ENCODE measurements at regions not wholly inside any gene's neighbourhood (a gene's known extent, or its start where the extent isn't known, plus 50 kb on each side); places are given as distances from the start of the nearest gene placed in this dataset.
A peak's percentile ranks its signal among the peaks of the same experiment; 100 is the strongest.

DNA sequence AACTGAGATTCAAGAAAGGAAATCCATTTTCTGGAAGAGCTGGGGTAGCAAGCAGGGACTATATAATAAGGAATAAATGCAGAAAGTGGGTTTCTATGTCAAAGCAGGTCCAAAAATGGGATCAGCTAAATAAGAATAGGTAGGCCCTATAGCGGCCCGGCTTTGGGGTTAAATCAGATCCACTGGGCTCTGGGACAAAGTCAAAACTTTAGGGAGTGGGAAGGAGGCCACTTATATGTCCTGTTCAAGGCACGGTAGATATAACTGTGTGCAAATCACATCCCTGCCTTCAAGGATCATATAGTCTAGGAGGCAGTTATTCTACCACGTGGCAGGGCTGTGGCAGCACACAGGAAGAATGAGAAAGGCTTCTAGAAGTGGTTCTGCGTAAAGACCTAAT, 191.4 kb upstream of the CDYL start:
- TF ChIP-seq, protein P1, sequence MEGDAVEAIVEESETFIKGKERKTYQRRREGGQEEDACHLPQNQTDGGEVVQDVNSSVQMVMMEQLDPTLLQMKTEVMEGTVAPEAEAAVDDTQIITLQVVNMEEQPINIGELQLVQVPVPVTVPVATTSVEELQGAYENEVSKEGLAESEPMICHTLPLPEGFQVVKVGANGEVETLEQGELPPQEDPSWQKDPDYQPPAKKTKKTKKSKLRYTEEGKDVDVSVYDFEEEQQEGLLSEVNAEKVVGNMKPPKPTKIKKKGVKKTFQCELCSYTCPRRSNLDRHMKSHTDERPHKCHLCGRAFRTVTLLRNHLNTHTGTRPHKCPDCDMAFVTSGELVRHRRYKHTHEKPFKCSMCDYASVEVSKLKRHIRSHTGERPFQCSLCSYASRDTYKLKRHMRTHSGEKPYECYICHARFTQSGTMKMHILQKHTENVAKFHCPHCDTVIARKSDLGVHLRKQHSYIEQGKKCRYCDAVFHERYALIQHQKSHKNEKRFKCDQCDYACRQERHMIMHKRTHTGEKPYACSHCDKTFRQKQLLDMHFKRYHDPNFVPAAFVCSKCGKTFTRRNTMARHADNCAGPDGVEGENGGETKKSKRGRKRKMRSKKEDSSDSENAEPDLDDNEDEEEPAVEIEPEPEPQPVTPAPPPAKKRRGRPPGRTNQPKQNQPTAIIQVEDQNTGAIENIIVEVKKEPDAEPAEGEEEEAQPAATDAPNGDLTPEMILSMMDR (IDR thresholded peaks at IDR 0.05; ENCODE audit: insufficient read depth, low read depth, low read length, missing control alignments), result no peak
- DNase-seq (ENCODE audit: low read depth), result no peak

DNA sequence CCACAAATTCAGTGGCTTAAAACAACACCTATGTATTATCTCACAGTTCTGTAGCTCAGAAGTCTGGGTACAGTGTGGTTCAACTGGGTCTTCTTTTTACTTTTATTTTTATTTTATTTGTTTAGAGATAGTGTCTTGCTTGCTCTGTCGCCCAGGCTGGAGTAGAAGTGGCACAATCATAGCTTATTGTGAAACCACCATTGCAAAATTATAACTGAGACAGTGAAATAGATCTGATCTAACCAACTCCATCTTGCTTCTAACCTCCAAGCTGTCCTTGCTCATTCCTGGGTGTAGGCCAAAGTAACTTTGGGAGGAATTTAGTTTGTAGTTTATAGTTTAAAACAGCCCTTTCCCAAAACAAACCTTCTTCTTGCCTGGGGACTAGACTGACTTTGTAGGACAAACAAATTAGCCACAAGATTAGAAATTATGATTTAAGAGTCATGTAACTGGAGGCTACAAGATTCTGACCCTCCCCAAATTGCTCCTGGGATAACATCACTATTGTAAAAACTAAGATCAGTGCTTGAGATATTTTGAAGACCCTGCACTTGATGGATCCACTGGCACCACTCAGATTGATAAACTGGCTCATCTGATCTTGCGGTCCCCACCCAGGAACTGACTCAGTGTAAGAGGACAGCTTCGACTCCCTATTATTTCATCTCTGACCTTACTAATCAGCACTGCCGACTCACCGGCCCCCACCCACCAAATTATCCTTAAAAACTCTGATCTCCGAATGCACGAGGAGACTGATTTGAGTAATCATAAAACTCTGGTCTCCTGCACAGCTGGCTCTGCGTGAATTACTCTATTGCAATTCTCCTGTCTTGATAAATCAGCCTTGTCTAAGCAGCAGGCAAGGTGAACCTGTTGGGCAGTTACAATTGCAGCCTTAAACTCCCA, 193.4 kb upstream of the CDYL start:
- no peak overlapping the region for H3K4me3 ChIP-seq (ENCODE audit: low read length)
- TF ChIP-seq, protein P1 (IDR thresholded peaks at IDR 0.05; ENCODE audit: insufficient read depth, low read depth, low read length, missing control alignments), result no peak
- peak; percentile 56 for DNase-seq (ENCODE audit: low read depth)

More for the DNA sequence above, 191.4 kb upstream of the CDYL start:
- no peak overlapping the region for H3K4me3 ChIP-seq (ENCODE audit: low read length)

DNA sequence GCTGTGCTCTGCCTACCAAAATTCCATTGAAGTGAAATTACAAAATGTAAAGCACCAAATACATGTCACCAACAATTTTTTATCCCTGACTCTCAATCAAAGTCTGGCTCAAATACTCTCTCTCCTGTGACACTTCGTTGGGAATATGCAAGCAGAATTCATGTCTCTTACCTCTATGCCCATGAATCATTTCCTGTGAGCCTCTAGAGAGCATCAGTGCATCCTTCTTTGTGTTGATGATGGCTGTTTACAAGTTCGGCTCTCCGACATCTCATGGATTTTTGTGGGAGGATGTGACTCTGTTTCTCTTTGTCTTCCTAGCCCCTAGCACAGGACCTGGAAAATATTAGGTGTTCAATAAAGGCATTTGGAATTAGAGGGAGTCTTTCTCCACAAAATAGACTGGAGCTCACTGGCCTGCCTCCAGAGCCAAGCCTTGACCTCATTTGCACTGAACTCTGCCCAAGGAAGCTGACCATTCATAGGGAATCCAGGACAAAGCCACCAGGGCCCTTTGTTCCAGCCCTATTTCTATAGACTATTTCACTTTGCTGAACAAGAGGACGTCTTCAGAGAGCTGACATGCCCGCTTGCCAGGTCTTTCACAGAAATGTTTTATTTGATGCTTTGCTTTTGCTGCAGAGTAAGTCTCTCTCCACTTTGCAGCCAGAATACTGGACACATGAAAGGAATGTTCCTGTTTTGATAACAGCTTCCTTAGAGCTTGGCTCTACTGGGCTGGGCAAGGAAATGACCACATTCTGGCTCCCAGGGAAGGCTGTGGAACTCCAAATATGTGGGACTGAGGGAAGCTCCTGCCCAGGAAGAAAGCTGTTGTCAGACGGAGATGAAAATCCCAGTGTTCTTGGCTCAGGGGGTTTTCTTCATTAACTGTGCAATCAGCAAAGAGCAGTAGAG, 194.5 kb upstream of the CDYL start:
- no peak overlapping the region for H3K4me3 ChIP-seq (ENCODE audit: low read length)
- TF ChIP-seq, protein P1 (IDR thresholded peaks at IDR 0.05; ENCODE audit: insufficient read depth, low read depth, low read length, missing control alignments), result no peak
- DNase-seq (ENCODE audit: low read depth), result peak; percentile 49

DNA sequence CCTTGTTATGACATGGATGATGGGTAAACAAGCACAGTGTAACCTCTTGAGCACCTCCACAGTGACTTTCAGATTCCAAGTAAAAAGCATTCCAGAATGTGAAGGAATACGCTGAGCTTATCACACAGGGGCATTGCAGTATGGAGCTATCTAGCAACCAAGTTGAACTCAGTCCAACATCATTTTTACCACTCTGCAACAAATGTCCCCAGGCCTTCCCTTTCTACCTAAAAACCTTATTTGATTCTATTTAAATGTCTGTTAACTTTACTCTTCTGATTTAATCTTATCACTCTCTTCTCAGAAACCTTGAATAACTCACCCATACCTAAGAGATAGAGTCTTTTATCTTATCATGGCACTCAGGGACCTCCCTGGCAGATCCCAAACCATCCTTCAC, 195.8 kb upstream of the CDYL start:
- DNase-seq (ENCODE audit: low read depth), result no peak
- no peak overlapping the region for H3K4me3 ChIP-seq (ENCODE audit: low read length)
- TF ChIP-seq, protein P1 (IDR thresholded peaks at IDR 0.05; ENCODE audit: insufficient read depth, low read depth, low read length, missing control alignments), result no peak

DNA sequence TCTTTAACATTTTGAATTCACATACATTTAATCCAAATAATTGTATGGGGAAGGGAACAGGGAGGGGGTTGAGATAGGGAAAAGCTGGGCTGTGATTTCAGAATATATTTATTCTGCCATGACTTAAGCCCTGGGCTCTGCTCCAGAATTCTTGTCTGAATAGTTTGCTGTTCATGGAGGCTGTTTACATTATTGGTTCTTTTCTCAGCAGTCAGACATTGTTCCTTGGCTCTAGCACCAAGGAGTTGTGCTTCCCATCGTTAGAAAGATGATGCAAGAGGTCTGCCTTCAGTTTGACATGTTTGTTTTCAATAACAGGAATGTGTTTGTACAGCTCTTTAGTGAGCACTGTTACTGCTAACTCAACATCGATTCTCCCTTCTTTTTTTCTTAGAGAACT, 198.8 kb upstream of the CDYL start:
- TF ChIP-seq, protein P1 (IDR thresholded peaks at IDR 0.05; ENCODE audit: insufficient read depth, low read depth, low read length, missing control alignments), result no peak
- DNase-seq (ENCODE audit: low read depth), result peak; percentile 23
- H3K4me3 ChIP-seq (ENCODE audit: low read length), result no peak overlapping the region

DNA sequence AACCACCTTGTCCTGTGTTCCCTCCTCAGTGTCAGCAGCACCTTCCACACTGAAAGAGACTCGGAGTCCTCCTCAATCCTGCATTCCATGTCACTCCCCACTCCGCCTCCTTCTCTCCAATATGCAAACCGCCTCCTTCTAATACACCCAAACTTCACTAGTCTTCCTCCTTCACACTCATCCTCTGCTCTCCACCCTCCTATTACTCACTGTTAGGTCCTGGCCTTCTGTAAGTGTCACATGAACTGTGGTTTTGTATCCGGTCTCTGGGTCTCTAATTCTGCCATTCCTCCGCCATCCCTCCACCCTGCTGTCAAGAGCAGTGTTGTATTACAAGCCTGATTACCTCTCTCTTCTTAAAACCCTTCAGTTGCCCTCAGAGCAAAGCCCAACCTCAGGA, 200.5 kb upstream of the CDYL start:
- TF ChIP-seq, protein P1 (IDR thresholded peaks at IDR 0.05; ENCODE audit: insufficient read depth, low read depth, low read length, missing control alignments), result no peak
- no peak for DNase-seq (ENCODE audit: low read depth)
- no peak overlapping the region for H3K4me3 ChIP-seq (ENCODE audit: low read length)

All from epithelial cell of esophagus (primary cell).